Coronary artery (tissue), 2 donors: ENCODE measurements at regions not wholly inside any gene's neighbourhood (a gene's known extent, or its start where the extent isn't known, plus 50 kb on each side); places are given as distances from the start of the nearest gene placed in this dataset.
A peak's percentile ranks its signal among the peaks of the same experiment; 100 is the strongest.

Source experiments
- DNase-seq: peaks from one replicate; pipeline ENCODE4 v3.0.0-alpha.2; 2017; ENCODE audit warnings: low spot score
- H3K27ac ChIP-seq, 2 donors: fragments of 200-600 bp; sonication (generic); one replicate each; pipeline ENCODE4 v1.5.1; 2016 to 2019
- H3K4me3 ChIP-seq: fragments of 200-600 bp; sonication (generic); 2 replicates; pipeline ENCODE4 v1.5.1; 2016; ENCODE audit warnings: mild to moderate bottlenecking, moderate library complexity
- CTCF ChIP-seq: fragments of 200-600 bp; sonication (generic); IDR thresholded peaks from one replicate; pipeline ENCODE4 v1.5.1; 2019; ENCODE audit warnings: antibody characterized with exemption

GRCh38 chr2:136239079-136239685 is 121.2 kb upstream of the CXCR4 start:
- no peak for DNase-seq
- TF ChIP-seq CTCF, result no peak
- Histone ChIP-seq H3K27ac (peak overlapping the region; percentile 33 to 71), H3K4me3 (no peak overlapping the region)

- TF ChIP-seq CTCF, result no peak
- Histone ChIP-seq H3K4me3 (peak overlapping the region; percentile 21), H3K27ac (peak overlapping the region in 1 of 2 donors; percentile 75)
- DNase-seq, result no peak
Measured at GRCh38 chr2:136238286-136239078, 120.5 kb upstream of the CXCR4 start.

- no peak for DNase-seq
- TF ChIP-seq CTCF, result no peak
- Histone ChIP-seq H3K27ac (no peak overlapping the region), H3K4me3 (no peak overlapping the region)
Measured at GRCh38 chr2:136236019-136236418, 118.1 kb upstream of the CXCR4 start.

GRCh38 chr2:136235546-136235945 is 117.6 kb upstream of the CXCR4 start:
- Histone ChIP-seq H3K27ac (no peak overlapping the region), H3K4me3 (no peak overlapping the region)
- DNase-seq, result no peak
- no peak for TF ChIP-seq CTCF

GRCh38 chr2:136234261-136234660 is 116.3 kb upstream of the CXCR4 start:
- no peak overlapping the region for H3K4me3 ChIP-seq
- no peak overlapping the region for H3K27ac ChIP-seq
- no peak for TF ChIP-seq CTCF
- no peak for DNase-seq

- no peak for TF ChIP-seq CTCF
- Histone ChIP-seq H3K4me3 (no peak overlapping the region), H3K27ac (no peak overlapping the region)
- DNase-seq, result no peak
Measured at GRCh38 chr2:136233298-136233697, 115.3 kb upstream of the CXCR4 start.
